Vagina (tissue), 2 donors: ENCODE measurements at regions not wholly inside any gene's neighbourhood (a gene's known extent, or its start where the extent isn't known, plus 50 kb on each side); places are given as distances from the start of the nearest gene placed in this dataset.

Source experiments
- POLR2A ChIP-seq, 2 donors: fragments of 450-650 bp; IDR thresholded peaks; one replicate each; pipeline ENCODE4 v1.6.1; 2017; ENCODE audit warnings: antibody characterized with exemption in 2 of 2, mild to moderate bottlenecking in 2 of 2, moderate library complexity in 2 of 2
- POLR2AphosphoS5 ChIP-seq, 2 donors: sonication (generic); formaldehyde crosslinking; IDR thresholded peaks; one replicate each; pipeline ENCODE4 v1.9.0; 2017; ENCODE audit warnings: antibody characterized with exemption in 2 of 2, mild to moderate bottlenecking in 2 of 2, low read depth in 1 of 2; ENCODE audit not compliant: insufficient read depth in 1 of 2

DNA sequence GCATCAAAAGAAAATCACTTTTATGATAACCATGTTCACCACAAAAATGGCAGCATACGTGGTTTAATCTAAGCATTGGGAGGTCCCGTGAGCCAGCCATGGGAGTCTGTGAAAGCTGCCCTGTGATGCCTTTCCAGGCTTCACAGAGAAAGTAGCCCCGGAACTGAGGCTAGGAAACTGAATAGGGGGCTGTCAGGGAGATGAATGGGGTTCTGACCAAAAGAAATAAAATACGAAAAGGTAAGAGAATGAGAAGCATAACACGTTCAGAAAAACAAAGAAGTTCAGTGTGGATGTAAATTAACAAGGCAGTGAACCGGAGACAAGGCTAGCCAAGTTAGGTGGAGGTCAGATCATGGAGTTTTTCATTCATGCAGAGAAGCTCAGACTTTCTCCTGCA is 118.9 kb downstream of the ANXA2 start:
- TF ChIP-seq POLR2A (IDR thresholded peaks at IDR 0.05) = no peak
- TF ChIP-seq POLR2AphosphoS5 (IDR thresholded peaks at IDR 0.05; ENCODE audit: insufficient read depth in 1 of 2, low read depth in 1 of 2) = no peak
